ENCODE measurements at regions not wholly inside any gene's neighbourhood (a gene's known extent, or its start where the extent isn't known, plus 50 kb on each side); places are given as distances from the start of the nearest gene placed in this dataset.

DNA sequence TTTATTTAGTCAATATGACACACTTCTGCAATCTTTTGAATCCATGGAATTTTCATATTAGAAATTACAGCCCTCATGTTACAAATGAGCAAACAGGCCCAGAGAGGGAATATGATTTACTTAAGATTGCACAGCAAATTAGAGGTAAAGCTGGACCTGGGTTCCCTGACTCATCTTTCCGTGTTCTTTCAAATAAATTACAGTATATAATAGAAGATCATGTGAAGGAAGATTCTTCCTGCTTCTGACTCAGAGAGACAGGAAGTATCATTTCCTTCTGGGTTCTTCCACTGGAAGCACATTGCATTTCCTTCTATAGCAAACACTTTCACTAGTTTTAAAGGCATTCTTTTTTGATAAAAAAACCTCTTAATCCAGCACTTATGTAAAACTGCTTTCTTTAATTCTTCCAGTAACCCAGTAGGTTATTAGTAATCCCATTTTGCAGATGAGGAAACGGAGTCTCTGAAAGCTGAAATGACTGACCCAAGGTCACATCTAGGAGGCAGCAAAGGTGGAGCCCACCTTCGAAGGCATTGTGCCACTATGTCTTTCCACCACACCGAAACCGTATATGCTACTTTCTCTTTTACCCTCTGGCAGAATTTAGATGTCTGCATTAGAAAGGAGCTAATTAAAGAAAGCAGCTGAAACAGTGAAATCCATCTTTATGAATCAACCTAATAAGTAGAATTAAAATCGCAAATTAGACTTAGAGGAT lies 566.7 kb upstream of the KLF4 start:
- ATAC-seq (ENCODE audit: insufficient read depth, low FRiP score), result no peak

DNA sequence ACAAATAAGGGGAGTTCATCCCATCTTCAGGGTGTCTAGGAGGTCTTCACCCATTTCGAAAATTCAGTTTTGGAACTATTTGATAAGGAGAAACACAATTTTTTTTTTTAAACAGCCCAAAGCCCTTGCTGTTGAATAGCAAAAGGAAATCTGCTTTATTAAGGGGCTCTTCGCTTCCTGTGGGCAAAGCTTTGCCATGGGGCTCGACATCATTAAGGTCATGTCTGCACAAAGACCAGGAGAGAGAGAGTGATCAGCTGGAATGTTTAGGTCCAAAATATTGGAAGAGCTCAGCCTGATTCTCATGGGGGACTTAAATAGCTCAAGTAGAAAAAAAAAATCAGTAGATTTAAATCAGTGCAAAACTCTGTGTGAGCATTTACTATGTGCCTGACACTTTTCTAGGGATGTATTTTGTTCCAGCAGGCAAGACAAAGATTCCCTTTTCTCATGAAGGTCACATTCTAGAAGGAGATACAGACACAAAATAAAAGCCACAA lies 564.6 kb upstream of the KLF4 start:
- Histone ChIP-seq H3K9ac (ENCODE audit: insufficient read depth in 1 of 2, low read length in 2 of 2) (peak overlapping the region in 1 of 2 donors; percentile 50), H3K4me3 (no peak overlapping the region), H3K27me3 (ENCODE audit: control insufficient read depth in 3 of 3, insufficient read depth in 3 of 3, low read length in 2 of 3) (no peaks in the 10 kb centered on the region), H3K4me1 (ENCODE audit: control insufficient read depth in 5 of 5, insufficient read depth in 5 of 5, low read length in 5 of 5) (peaks cover 0 to 29% (median 5%) of the 10 kb centered on the region in 5 donors), H3K27ac (ENCODE audit: low read depth in 1 of 2, low read length in 1 of 2) (peak overlapping the region in 1 of 2 donors; percentile 46), H3K9me3 (ENCODE audit: control insufficient read depth in 4 of 4, insufficient read depth in 3 of 4, low read length in 3 of 4) (no peaks in the 10 kb centered on the region), H3K36me3 (ENCODE audit: control insufficient read depth in 4 of 4, insufficient read depth in 4 of 4, low read length in 4 of 4) (no peaks in the 10 kb centered on the region)
- no peak for DNase-seq
- ATAC-seq (ENCODE audit: insufficient read depth, low FRiP score), result no peak
- TF ChIP-seq, protein P1, sequence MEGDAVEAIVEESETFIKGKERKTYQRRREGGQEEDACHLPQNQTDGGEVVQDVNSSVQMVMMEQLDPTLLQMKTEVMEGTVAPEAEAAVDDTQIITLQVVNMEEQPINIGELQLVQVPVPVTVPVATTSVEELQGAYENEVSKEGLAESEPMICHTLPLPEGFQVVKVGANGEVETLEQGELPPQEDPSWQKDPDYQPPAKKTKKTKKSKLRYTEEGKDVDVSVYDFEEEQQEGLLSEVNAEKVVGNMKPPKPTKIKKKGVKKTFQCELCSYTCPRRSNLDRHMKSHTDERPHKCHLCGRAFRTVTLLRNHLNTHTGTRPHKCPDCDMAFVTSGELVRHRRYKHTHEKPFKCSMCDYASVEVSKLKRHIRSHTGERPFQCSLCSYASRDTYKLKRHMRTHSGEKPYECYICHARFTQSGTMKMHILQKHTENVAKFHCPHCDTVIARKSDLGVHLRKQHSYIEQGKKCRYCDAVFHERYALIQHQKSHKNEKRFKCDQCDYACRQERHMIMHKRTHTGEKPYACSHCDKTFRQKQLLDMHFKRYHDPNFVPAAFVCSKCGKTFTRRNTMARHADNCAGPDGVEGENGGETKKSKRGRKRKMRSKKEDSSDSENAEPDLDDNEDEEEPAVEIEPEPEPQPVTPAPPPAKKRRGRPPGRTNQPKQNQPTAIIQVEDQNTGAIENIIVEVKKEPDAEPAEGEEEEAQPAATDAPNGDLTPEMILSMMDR (IDR thresholded peaks at IDR 0.05; ENCODE audit: control extremely low read depth, extremely low read depth), result no peak
- 72 to 87% methylated on average over 3 of the region's 3 CpGs for WGBS, 2 donors

More for the DNA sequence above, 566.7 kb upstream of the KLF4 start:
- peaks cover 0 to 2% (median 0%) of the 10 kb centered on the region in 4 donors for H3K9me3 ChIP-seq (ENCODE audit: control insufficient read depth in 4 of 4, insufficient read depth in 3 of 4, low read length in 3 of 4)
- H3K27me3 ChIP-seq (ENCODE audit: control insufficient read depth in 3 of 3, insufficient read depth in 3 of 3, low read length in 2 of 3), result no peaks in the 10 kb centered on the region
- H3K4me1 ChIP-seq (ENCODE audit: control insufficient read depth in 5 of 5, insufficient read depth in 5 of 5, low read length in 5 of 5), result peaks cover 0 to 29% (median 3%) of the 10 kb centered on the region in 5 donors
- H3K4me3 ChIP-seq, result no peak overlapping the region
- no peak for DNase-seq
- WGBS, 2 donors, result 70 to 76% methylated on average over 6 of the region's 6 CpGs
- TF ChIP-seq, protein P1 (IDR thresholded peaks at IDR 0.05; ENCODE audit: control extremely low read depth, extremely low read depth), result no peak
- no peaks in the 10 kb centered on the region for H3K36me3 ChIP-seq (ENCODE audit: control insufficient read depth in 4 of 4, insufficient read depth in 4 of 4, low read length in 4 of 4)
- H3K9ac ChIP-seq (ENCODE audit: insufficient read depth in 1 of 2, low read length in 2 of 2), result no peak overlapping the region
- H3K27ac ChIP-seq (ENCODE audit: low read depth in 1 of 2, low read length in 1 of 2), result no peak overlapping the region

DNA sequence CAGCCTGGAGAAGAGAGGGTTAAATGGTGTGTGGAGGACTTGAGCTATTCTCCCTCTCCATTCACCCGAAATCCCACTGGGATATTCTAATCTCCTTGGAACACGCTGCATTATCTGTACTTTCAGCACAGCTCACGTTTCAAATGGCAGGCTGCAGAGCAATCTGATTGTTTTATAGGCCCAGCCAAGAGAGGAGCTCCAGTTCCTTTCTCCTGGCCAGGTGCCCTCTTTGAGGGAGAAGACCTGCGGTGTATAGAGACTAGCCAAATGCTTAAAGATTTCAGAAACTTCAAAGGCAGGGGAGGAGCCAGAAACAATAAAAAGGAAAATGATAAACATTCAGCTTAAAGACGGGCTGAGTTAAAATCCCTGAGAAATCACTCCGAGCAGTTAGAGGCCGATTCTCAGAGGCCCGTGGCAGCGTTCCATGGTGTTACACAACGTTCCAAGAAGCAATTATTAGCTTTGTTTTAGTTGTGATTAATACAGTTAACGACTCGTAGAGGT lies 564.0 kb upstream of the KLF4 start:
- no peak for ATAC-seq (ENCODE audit: insufficient read depth, low FRiP score)
- TF ChIP-seq, protein P1 (IDR thresholded peaks at IDR 0.05; ENCODE audit: control extremely low read depth, extremely low read depth), result no peak
- WGBS, 2 donors, result 37 to 63% methylated on average over 12 of the region's 12 CpGs
- Histone ChIP-seq H3K4me1 (ENCODE audit: control insufficient read depth in 5 of 5, insufficient read depth in 5 of 5, low read length in 5 of 5) (peaks cover 0 to 29% (median 5%) of the 10 kb centered on the region in 5 donors), H3K27me3 (ENCODE audit: control insufficient read depth in 3 of 3, insufficient read depth in 3 of 3, low read length in 2 of 3) (no peaks in the 10 kb centered on the region), H3K36me3 (ENCODE audit: control insufficient read depth in 4 of 4, insufficient read depth in 4 of 4, low read length in 4 of 4) (no peaks in the 10 kb centered on the region), H3K4me3 (no peak overlapping the region), H3K27ac (ENCODE audit: low read depth in 1 of 2, low read length in 1 of 2) (peak overlapping the region; percentile 27 to 60), H3K9me3 (ENCODE audit: control insufficient read depth in 4 of 4, insufficient read depth in 3 of 4, low read length in 3 of 4) (no peaks in the 10 kb centered on the region), H3K9ac (ENCODE audit: insufficient read depth in 1 of 2, low read length in 2 of 2) (peak overlapping the region in 1 of 2 donors; percentile 50)
- peak; percentile 85 to 96 (median 96) for DNase-seq
